Neural crest cell (in vitro differentiated cells): ENCODE measurements at regions not wholly inside any gene's neighbourhood (a gene's known extent, or its start where the extent isn't known, plus 50 kb on each side); places are given as distances from the start of the nearest gene placed in this dataset.

Experiments
- DNase-seq: peaks from one replicate; pipeline ENCODE4 v3.0.0; 2021; ENCODE audit warnings: low read depth, mixed read lengths, low spot score
- H3K27ac Mint-ChIP-seq: one replicate; pipeline ENCODE4 v1.8.0; 2021; ENCODE audit warnings: mild to moderate bottlenecking, mixed read lengths; ENCODE audit not compliant: unreplicated experiment
- H3K27me3 Mint-ChIP-seq: 2 replicates; pipeline ENCODE4 v1.8.0; 2021; ENCODE audit warnings: low read depth, mild to moderate bottlenecking, mixed read lengths
- H3K36me3 Mint-ChIP-seq: 2 replicates; pipeline ENCODE4 v1.8.0; 2021; ENCODE audit warnings: low read depth, mild to moderate bottlenecking, mixed read lengths
- H3K4me1 Mint-ChIP-seq: 2 replicates; pipeline ENCODE4 v1.8.0; 2021; ENCODE audit warnings: mixed read lengths
- H3K4me3 Mint-ChIP-seq: one replicate; pipeline ENCODE4 v1.8.0; 2021; ENCODE audit warnings: mild to moderate bottlenecking, mixed read lengths
- H3K9me3 Mint-ChIP-seq: 2 replicates; pipeline ENCODE4 v1.8.0; 2021; ENCODE audit warnings: mixed read lengths
- CTCF ChIP-seq: fragments of 200-600 bp; sonication (generic); conservative IDR thresholded peaks from 2 replicates; pipeline ENCODE4 v1.5.0; 2021; ENCODE audit warnings: antibody characterized with exemption, mild to moderate bottlenecking

- H3K9me3 Mint-ChIP-seq: no peaks in the 10 kb centered on the region
- DNase-seq: no peak
- no peaks in the 10 kb centered on the region for H3K36me3 Mint-ChIP-seq
- TF ChIP-seq CTCF: no peak
- H3K27me3 Mint-ChIP-seq: no peaks in the 10 kb centered on the region
- no peaks in the 10 kb centered on the region for H3K4me1 Mint-ChIP-seq
- no peak overlapping the region for H3K4me3 Mint-ChIP-seq
- no peak overlapping the region for H3K27ac Mint-ChIP-seq
These were observed 929.8 kb downstream of the GALC start for GRCh38 chr14:87063181-87063580.

GRCh38 chr14:87060405-87060804 is 932.6 kb downstream of the GALC start:
- no peaks in the 10 kb centered on the region for H3K4me1 Mint-ChIP-seq
- H3K4me3 Mint-ChIP-seq: no peak overlapping the region
- no peaks in the 10 kb centered on the region for H3K9me3 Mint-ChIP-seq
- H3K36me3 Mint-ChIP-seq: no peaks in the 10 kb centered on the region
- no peak overlapping the region for H3K27ac Mint-ChIP-seq
- TF ChIP-seq CTCF: no peak
- DNase-seq: no peak
- no peaks in the 10 kb centered on the region for H3K27me3 Mint-ChIP-seq

GRCh38 chr14:87059060-87059839 is 933.7 kb downstream of the GALC start:
- DNase-seq: no peak
- no peaks in the 10 kb centered on the region for H3K9me3 Mint-ChIP-seq
- no peaks in the 10 kb centered on the region for H3K36me3 Mint-ChIP-seq
- H3K27ac Mint-ChIP-seq: no peak overlapping the region
- H3K4me1 Mint-ChIP-seq: no peaks in the 10 kb centered on the region
- H3K4me3 Mint-ChIP-seq: no peak overlapping the region
- TF ChIP-seq CTCF: no peak
- no peaks in the 10 kb centered on the region for H3K27me3 Mint-ChIP-seq

- Mint-ChIP-seq H3K4me3 (no peak overlapping the region), H3K4me1 (peaks cover 4% of the 10 kb centered on the region), H3K36me3 (no peaks in the 10 kb centered on the region), H3K27me3 (no peaks in the 10 kb centered on the region), H3K27ac (no peak overlapping the region), H3K9me3 (no peaks in the 10 kb centered on the region)
- TF ChIP-seq CTCF: no peak
- DNase-seq: no peak
These were observed 938.0 kb downstream of the GALC start for GRCh38 chr14:87055007-87055406.

GRCh38 chr14:87052646-87053225 is 940.2 kb downstream of the GALC start:
- no peak for TF ChIP-seq CTCF
- H3K27ac Mint-ChIP-seq: no peak overlapping the region
- H3K27me3 Mint-ChIP-seq: no peaks in the 10 kb centered on the region
- H3K9me3 Mint-ChIP-seq: no peaks in the 10 kb centered on the region
- DNase-seq: no peak
- H3K4me3 Mint-ChIP-seq: no peak overlapping the region
- H3K4me1 Mint-ChIP-seq: peaks cover 5% of the 10 kb centered on the region
- no peaks in the 10 kb centered on the region for H3K36me3 Mint-ChIP-seq
